T1000 (cell line): ENCODE measurements at regions not wholly inside any gene's neighbourhood (a gene's known extent, or its start where the extent isn't known, plus 50 kb on each side); places are given as distances from the start of the nearest gene placed in this dataset.

Experiments used
- DNase-seq: peaks from one replicate; lab custom pipeline; 2025; ENCODE audit warnings: mixed read lengths; lab: John Stamatoyannopoulos, UW

- no peak for DNase-seq
Observed at GRCh38 chr6:105578179-105578707, 175.4 kb upstream of the PREP start.

- DNase-seq: no peak
Observed at GRCh38 chr6:105573556-105573955, 170.7 kb upstream of the PREP start.

- DNase-seq: no peak
Observed at GRCh38 chr6:105573138-105573537, 170.3 kb upstream of the PREP start.

- DNase-seq: no peak
Observed at GRCh38 chr6:105570416-105570815, 167.5 kb upstream of the PREP start.

GRCh38 chr6:105569706-105570105 lies 166.8 kb upstream of the PREP start:
- no peak for DNase-seq

- DNase-seq: no peak
Observed at GRCh38 chr6:105568751-105569150, 165.9 kb upstream of the PREP start.

GRCh38 chr6:105568142-105568541 lies 165.3 kb upstream of the PREP start:
- no peak for DNase-seq

- DNase-seq: no peak
Observed at GRCh38 chr6:105567140-105567539, 164.3 kb upstream of the PREP start.

GRCh38 chr6:105566503-105566902 lies 163.6 kb upstream of the PREP start:
- no peak for DNase-seq

GRCh38 chr6:105564121-105564902 lies 161.4 kb upstream of the PREP start:
- DNase-seq: no peak

- no peak for DNase-seq
Observed at GRCh38 chr6:105562027-105562426, 159.1 kb upstream of the PREP start.

- DNase-seq: no peak
Observed at GRCh38 chr6:105561486-105561885, 158.6 kb upstream of the PREP start.

GRCh38 chr6:105560611-105561066 lies 157.8 kb upstream of the PREP start:
- no peak for DNase-seq

GRCh38 chr6:105557291-105557690 lies 154.4 kb upstream of the PREP start:
- DNase-seq: no peak

GRCh38 chr6:105553171-105553570 lies 150.3 kb upstream of the PREP start:
- no peak for DNase-seq

GRCh38 chr6:105550955-105551620 lies 148.2 kb upstream of the PREP start:
- DNase-seq: no peak

- DNase-seq: no peak
Observed at GRCh38 chr6:105546754-105547153, 143.9 kb upstream of the PREP start.

- no peak for DNase-seq
Observed at GRCh38 chr6:105545947-105546731, 143.3 kb upstream of the PREP start.

GRCh38 chr6:105545228-105545920 lies 142.5 kb upstream of the PREP start:
- no peak for DNase-seq

GRCh38 chr6:105539911-105540310 lies 137.0 kb upstream of the PREP start:
- DNase-seq: no peak

- no peak for DNase-seq
Observed at GRCh38 chr6:105537981-105538578, 135.2 kb upstream of the PREP start.
